Uterus (tissue), 2 donors: ENCODE measurements at regions not wholly inside any gene's neighbourhood (a gene's known extent, or its start where the extent isn't known, plus 50 kb on each side); places are given as distances from the start of the nearest gene placed in this dataset.

Experiments
- CTCF ChIP-seq, 4 experiments: fragments of 200-600 bp in 2 of 4; fragments of 450-650 bp in 2 of 4; sonication (generic) in 2 of 4; IDR thresholded peaks; one replicate each; pipeline ENCODE4 v1.5.1; 2016 to 2019; ENCODE audit warnings: antibody characterized with exemption in 4 of 4, mild to moderate bottlenecking in 2 of 4, moderate library complexity in 1 of 4
- POLR2A ChIP-seq, 2 donors: fragments of 450-650 bp; IDR thresholded peaks; one replicate each; pipeline ENCODE4 v1.6.1; 2016; ENCODE audit warnings: antibody characterized with exemption in 2 of 2, mild to moderate bottlenecking in 1 of 2, moderate library complexity in 1 of 2

- TF ChIP-seq CTCF (IDR thresholded peaks at IDR 0.05) (no peak), POLR2A (IDR thresholded peaks at IDR 0.05) (no peak)
These were observed 329.5 kb downstream of the ICE1 start for GRCh38 chr5:5751987-5752386.
